Tibial nerve (tissue), 3 donors: ENCODE measurements at regions not wholly inside any gene's neighbourhood (a gene's known extent, or its start where the extent isn't known, plus 50 kb on each side); places are given as distances from the start of the nearest gene placed in this dataset.

Source experiments
- POLR2A ChIP-seq, 2 donors: fragments of 450-650 bp; IDR thresholded peaks; one replicate each; pipeline ENCODE4 v1.6.1; 2017; ENCODE audit warnings: antibody characterized with exemption in 2 of 2, mild to moderate bottlenecking in 2 of 2, moderate library complexity in 2 of 2
- TF ChIP-seq, protein P1 (sequence below), 5 experiments: fragments of 200-600 bp in 3 of 5; fragments of 450-650 bp in 2 of 5; sonication (generic) in 3 of 5; IDR thresholded peaks; one replicate each; pipeline ENCODE4 v1.5.1; 2016 to 2019; ENCODE audit warnings: antibody characterized with exemption in 5 of 5, mild to moderate bottlenecking in 3 of 5, moderate library complexity in 2 of 5

DNA sequence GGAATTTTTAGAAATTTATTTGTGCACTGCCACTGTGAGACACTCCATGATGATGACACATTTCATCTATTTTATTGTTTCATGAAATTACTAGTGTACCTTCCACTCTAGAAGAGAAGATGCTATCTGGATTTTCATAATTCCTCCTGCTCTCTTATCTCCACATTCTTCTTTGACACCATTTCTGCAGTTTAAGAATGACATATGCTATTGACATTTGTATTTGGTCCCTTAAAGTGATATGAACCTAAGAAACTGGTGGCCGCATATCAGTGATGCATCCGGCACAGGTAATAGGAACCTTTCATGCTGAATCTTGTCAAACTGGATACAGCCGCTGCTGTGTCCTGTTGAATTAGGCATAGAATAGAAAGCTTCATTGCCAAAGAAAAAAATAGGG, 696.3 kb downstream of the TMEM121 start:
- no peak for TF ChIP-seq POLR2A (IDR thresholded peaks at IDR 0.05)
- TF ChIP-seq, protein P1, sequence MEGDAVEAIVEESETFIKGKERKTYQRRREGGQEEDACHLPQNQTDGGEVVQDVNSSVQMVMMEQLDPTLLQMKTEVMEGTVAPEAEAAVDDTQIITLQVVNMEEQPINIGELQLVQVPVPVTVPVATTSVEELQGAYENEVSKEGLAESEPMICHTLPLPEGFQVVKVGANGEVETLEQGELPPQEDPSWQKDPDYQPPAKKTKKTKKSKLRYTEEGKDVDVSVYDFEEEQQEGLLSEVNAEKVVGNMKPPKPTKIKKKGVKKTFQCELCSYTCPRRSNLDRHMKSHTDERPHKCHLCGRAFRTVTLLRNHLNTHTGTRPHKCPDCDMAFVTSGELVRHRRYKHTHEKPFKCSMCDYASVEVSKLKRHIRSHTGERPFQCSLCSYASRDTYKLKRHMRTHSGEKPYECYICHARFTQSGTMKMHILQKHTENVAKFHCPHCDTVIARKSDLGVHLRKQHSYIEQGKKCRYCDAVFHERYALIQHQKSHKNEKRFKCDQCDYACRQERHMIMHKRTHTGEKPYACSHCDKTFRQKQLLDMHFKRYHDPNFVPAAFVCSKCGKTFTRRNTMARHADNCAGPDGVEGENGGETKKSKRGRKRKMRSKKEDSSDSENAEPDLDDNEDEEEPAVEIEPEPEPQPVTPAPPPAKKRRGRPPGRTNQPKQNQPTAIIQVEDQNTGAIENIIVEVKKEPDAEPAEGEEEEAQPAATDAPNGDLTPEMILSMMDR (IDR thresholded peaks at IDR 0.05), result no peak
